GM23248 (cell line): ENCODE measurements at regions not wholly inside any gene's neighbourhood (a gene's known extent, or its start where the extent isn't known, plus 50 kb on each side); places are given as distances from the start of the nearest gene placed in this dataset.

Experiments
- DNase-seq: peaks from one replicate; pipeline ENCODE4 v3.0.0-alpha.2; 2015
- H2AFZ ChIP-seq: fragments of 200-600 bp; sonication (generic); 2 replicates; pipeline ENCODE4 v1.6.1; 2016; ENCODE audit warnings: antibody characterized with exemption
- H3F3A ChIP-seq: fragments of 200-600 bp; sonication (generic); 2 replicates; pipeline ENCODE4 v1.6.1; 2016; ENCODE audit warnings: mild to moderate bottlenecking, antibody characterized with exemption, mixed run types; ENCODE audit not compliant: insufficient read depth
- H3K27ac ChIP-seq: fragments of 200-600 bp; sonication (generic); 2 replicates; pipeline ENCODE4 v1.5.1; 2016; ENCODE audit warnings: mild to moderate bottlenecking
- H3K27me3 ChIP-seq: fragments of 200-600 bp; sonication (generic); replicated peaks from 2 replicates; pipeline ENCODE4 v1.6.1; 2016; ENCODE audit warnings: mild to moderate bottlenecking; ENCODE audit not compliant: insufficient read depth
- H3K36me3 ChIP-seq: fragments of 200-600 bp; sonication (generic); 2 replicates; pipeline ENCODE4 v1.6.1; 2016; ENCODE audit warnings: low read depth, mild to moderate bottlenecking
- H3K4me1 ChIP-seq: fragments of 200-600 bp; sonication (generic); 2 replicates; pipeline ENCODE4 v1.6.1; 2016; ENCODE audit warnings: mild to moderate bottlenecking; ENCODE audit not compliant: insufficient read depth
- H3K4me2 ChIP-seq: fragments of 200-600 bp; sonication (generic); one replicate; pipeline ENCODE4 v1.6.1; 2016; ENCODE audit warnings: mild to moderate bottlenecking; ENCODE audit not compliant: unreplicated experiment
- H3K4me3 ChIP-seq: fragments of 200-600 bp; sonication (generic); 2 replicates; pipeline ENCODE4 v1.5.1; 2016; ENCODE audit warnings: mild to moderate bottlenecking
- H3K79me2 ChIP-seq: fragments of 200-600 bp; sonication (generic); 2 replicates; pipeline ENCODE4 v1.6.1; 2016; ENCODE audit warnings: mild to moderate bottlenecking; ENCODE audit not compliant: insufficient read depth
- H3K9ac ChIP-seq: fragments of 200-600 bp; sonication (generic); 2 replicates; pipeline ENCODE4 v1.6.1; 2016; ENCODE audit warnings: mild to moderate bottlenecking
- H3K9me2 ChIP-seq: fragments of 200-600 bp; sonication (generic); 2 replicates; pipeline ENCODE4 v1.6.1; 2016; ENCODE audit warnings: mixed run types, mild to moderate bottlenecking, moderate library complexity; ENCODE audit not compliant: insufficient read depth
- H3K9me3 ChIP-seq: fragments of 200-600 bp; sonication (generic); one replicate; pipeline ENCODE4 v1.6.1; 2017; ENCODE audit warnings: low read depth
- H4K20me1 ChIP-seq: fragments of 200-600 bp; sonication (generic); 2 replicates; pipeline ENCODE4 v1.6.0; 2016; ENCODE audit not compliant: insufficient read depth
- EZH2 ChIP-seq: fragments of 200-600 bp; sonication (generic); IDR thresholded peaks from 2 replicates; pipeline ENCODE4 v1.6.1; 2018; ENCODE audit warnings: antibody characterized with exemption, mild to moderate bottlenecking; ENCODE audit not compliant: insufficient read depth, poor library complexity, severe bottlenecking
- EZH2phosphoT487 ChIP-seq: fragments of 200-600 bp; sonication (generic); IDR thresholded peaks from 2 replicates; pipeline ENCODE4 v1.6.1; 2018; ENCODE audit warnings: antibody characterized with exemption, moderate library complexity, mild to moderate bottlenecking, low read depth; ENCODE audit not compliant: insufficient read depth
- WGBS, 2 experiments: methylation state at CpG; one replicate each; pipeline ENCODE4 v1.1.6; 2015 to 2017; ENCODE audit warnings: low lambda C conversion rate in 2 of 2, low coverage in 1 of 2; ENCODE audit errors: missing lambda C conversion rate in 2 of 2; 5-methylcytosine and 5-hydroxymethylcytosine counted together
- in situ Hi-C: fragments of 300-500 bp; cut with MboI; formaldehyde crosslinking; loops from 2 replicates; pipeline ENCODE4 v1.15.0; 2020

DNA sequence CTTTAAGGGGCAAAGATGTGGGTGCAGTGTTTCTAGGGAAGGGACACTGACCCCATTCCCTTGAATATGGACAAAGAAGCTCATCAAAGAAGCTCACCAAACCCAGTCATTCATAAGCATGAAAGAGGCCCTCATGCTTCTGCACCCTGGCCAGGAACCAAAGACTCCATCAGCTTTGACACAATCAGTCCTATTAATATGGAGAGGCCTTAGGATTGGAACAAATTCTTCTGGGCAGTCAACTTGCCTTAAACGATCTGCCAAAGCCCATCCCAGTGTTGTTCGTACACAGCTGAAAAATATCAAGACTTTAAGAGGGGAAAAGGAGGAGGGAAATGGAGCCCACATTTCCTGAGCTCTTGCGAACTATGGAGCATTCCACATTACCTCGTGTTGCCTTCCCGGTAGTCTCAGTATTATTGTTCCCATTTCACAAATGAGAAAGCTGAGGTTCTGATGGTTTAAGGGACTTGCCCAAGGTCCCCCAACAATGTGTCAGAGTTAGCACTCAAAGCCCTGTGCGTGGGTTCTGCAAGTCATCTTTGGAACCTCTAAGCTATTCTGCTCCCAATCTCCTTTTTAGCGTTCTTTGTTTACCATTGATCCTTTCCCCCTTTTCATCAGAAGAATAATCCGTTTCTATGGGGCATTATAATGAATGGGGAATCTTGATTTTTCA is 161.9 kb downstream of the ZBTB18 start:
- TF ChIP-seq EZH2phosphoT487 (no peak), EZH2 (no peak)
- WGBS, 2 experiments = 31 to 34% methylated on average over 8 of the region's 8 CpGs
- in situ Hi-C loops = no loop called here
- H3K9ac ChIP-seq = no peak overlapping the region
- H3K9me3 ChIP-seq = no peaks in the 10 kb centered on the region
- H3K4me2 ChIP-seq = no peak overlapping the region
- no peak overlapping the region for H3K4me3 ChIP-seq
- H3K4me1 ChIP-seq = no peaks in the 10 kb centered on the region
- no peaks in the 10 kb centered on the region for H3K79me2 ChIP-seq
- no peak overlapping the region for H2AFZ ChIP-seq
- no peaks in the 10 kb centered on the region for H4K20me1 ChIP-seq
- no peaks in the 10 kb centered on the region for H3K27me3 ChIP-seq
- H3F3A ChIP-seq = no peaks in the 10 kb centered on the region
- H3K27ac ChIP-seq = no peak overlapping the region
- no peak for DNase-seq
- H3K36me3 ChIP-seq = no peaks in the 10 kb centered on the region
- no peaks in the 10 kb centered on the region for H3K9me2 ChIP-seq

DNA sequence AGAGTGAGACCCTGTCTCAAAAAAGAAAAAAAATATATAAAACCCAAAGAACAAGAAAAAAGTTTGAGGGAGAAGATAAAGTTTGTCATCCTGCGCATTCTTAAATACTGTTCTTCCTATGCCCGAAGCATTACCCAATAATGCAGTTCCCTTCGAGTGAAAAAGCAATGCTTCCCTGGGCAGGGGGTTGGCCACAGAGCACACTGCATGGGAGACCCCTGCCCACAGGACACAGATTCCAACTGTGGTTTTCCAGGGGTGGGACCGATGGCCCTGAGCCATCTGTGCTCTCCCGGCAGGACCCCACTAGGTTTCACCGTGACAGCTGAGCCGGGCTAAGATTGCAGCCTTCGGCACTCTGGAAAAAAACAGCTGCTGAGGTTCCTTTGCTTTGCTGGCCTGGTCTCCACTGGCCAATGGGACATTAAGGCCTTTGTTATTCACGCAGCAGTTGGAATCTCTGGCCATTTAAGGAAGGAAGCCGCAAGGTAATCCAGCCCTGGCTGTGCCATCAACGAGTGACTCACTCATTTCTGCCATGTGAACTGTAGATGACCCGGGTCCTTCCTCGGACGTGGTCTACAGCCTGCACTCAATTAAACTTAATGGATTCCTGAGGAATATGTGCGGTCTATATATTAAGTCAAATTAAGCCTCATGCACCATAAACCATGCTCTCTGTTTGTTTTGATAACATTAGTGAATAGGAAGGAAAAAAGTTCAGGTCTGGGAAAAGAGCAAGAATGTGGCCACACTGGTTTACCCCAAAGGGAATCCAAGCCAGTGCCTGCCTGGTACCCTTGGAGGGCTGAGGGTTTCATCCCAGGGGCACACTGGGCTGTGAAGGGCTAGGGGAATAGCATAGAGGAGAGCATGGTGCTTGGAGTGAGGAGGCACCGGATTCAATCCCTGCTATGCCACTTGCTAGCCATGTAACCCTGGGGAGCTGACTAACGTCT is 163.2 kb downstream of the ZBTB18 start:
- WGBS, 2 experiments = 88% methylated on average over 17 of the region's 17 CpGs
- no peak overlapping the region for H3K27ac ChIP-seq

DNA sequence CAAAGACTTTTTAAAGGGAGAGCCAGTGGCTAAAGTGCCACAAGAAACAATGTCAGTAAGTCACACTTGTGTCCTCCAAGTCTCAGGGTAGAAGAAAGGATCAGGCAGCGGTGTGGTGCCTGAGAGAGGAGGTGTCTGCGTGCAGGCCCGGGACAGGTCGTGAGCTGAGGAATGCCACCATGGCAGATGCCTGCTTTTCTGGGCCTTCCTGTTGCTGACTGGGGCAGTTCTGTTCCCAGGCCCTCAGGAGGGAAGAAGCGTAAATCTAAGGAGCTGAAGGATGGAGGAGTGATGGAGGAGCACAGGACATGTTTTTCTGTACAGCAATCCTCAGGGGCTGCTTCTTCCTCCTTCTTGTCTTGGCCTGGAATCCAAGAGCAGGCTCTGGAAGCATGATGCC is 165.8 kb downstream of the ZBTB18 start:
- H2AFZ ChIP-seq = no peak overlapping the region

More for the DNA sequence above, 163.2 kb downstream of the ZBTB18 start:
- H3K79me2 ChIP-seq = no peaks in the 10 kb centered on the region
- TF ChIP-seq EZH2phosphoT487 (no peak), EZH2 (no peak)
- no peaks in the 10 kb centered on the region for H3K9me3 ChIP-seq
- no peak for DNase-seq
- no peaks in the 10 kb centered on the region for H3K36me3 ChIP-seq
- H3K4me1 ChIP-seq = no peaks in the 10 kb centered on the region
- H3K4me3 ChIP-seq = no peak overlapping the region
- H4K20me1 ChIP-seq = no peaks in the 10 kb centered on the region
- no peak overlapping the region for H3K4me2 ChIP-seq
- in situ Hi-C loops = no loop called here
- no peaks in the 10 kb centered on the region for H3K27me3 ChIP-seq
- H3K9ac ChIP-seq = no peak overlapping the region
- no peak overlapping the region for H2AFZ ChIP-seq
- H3K9me2 ChIP-seq = no peaks in the 10 kb centered on the region
- H3F3A ChIP-seq = no peaks in the 10 kb centered on the region

DNA sequence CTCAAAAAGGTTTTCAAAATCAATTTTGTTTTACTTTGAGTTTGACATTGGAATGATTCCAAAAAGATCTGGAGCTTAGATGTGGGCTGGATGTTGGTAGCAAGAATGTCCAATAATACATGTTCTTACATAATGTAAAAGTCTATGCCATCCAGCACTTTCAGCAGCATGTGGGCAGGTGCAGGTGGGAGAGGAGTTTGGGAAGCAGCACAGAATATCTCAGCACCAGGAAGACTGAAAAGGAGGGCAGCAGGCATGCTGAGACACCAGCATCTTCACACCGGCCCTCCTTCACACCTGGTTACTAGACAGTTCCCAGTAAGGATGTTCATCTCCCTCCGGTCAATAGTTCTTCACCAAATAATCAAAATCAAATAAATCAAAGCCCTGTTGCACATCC is 166.6 kb downstream of the ZBTB18 start:
- Histone ChIP-seq H3F3A (no peaks in the 10 kb centered on the region), H3K4me3 (no peak overlapping the region), H3K9ac (no peak overlapping the region), H3K4me2 (no peak overlapping the region), H2AFZ (no peak overlapping the region), H3K36me3 (no peaks in the 10 kb centered on the region), H3K79me2 (no peaks in the 10 kb centered on the region), H4K20me1 (no peaks in the 10 kb centered on the region), H3K4me1 (no peaks in the 10 kb centered on the region), H3K9me3 (no peaks in the 10 kb centered on the region), H3K27me3 (peaks cover 4% of the 10 kb centered on the region; the same call in 1 of the 2 replicates), H3K9me2 (no peaks in the 10 kb centered on the region), H3K27ac (no peak overlapping the region)
- no peak for DNase-seq
- TF ChIP-seq EZH2phosphoT487 = no peak
- WGBS, 2 experiments = 89 to 92% methylated on average over 2 of the region's 2 CpGs
- in situ Hi-C loops = no loop called here

More for the DNA sequence above, 165.8 kb downstream of the ZBTB18 start:
- no peaks in the 10 kb centered on the region for H3K4me1 ChIP-seq
- H3K79me2 ChIP-seq = no peaks in the 10 kb centered on the region
- H3K9me3 ChIP-seq = no peaks in the 10 kb centered on the region
- H3F3A ChIP-seq = no peaks in the 10 kb centered on the region
- no peak overlapping the region for H3K4me3 ChIP-seq
- no peak overlapping the region for H3K27ac ChIP-seq
- DNase-seq = no peak
- no peak overlapping the region for H3K4me2 ChIP-seq
- H3K9ac ChIP-seq = no peak overlapping the region
- no peaks in the 10 kb centered on the region for H4K20me1 ChIP-seq
- no peak for TF ChIP-seq EZH2
- no peak for TF ChIP-seq EZH2phosphoT487
- H3K36me3 ChIP-seq = no peaks in the 10 kb centered on the region
- 94 to 98% methylated on average over 5 of the region's 5 CpGs for WGBS, 2 experiments
- in situ Hi-C loops = no loop called here
- peaks cover 4% of the 10 kb centered on the region; the same call in 1 of the 2 replicates for H3K27me3 ChIP-seq
- no peaks in the 10 kb centered on the region for H3K9me2 ChIP-seq
